SIG-M5 treated with dmso at 0.1 percent for 504 hours (cell line): ENCODE measurements at regions not wholly inside any gene's neighbourhood (a gene's known extent, or its start where the extent isn't known, plus 50 kb on each side); places are given as distances from the start of the nearest gene placed in this dataset.

Source experiments
- DNase-seq: peaks from one replicate; lab custom pipeline; 2025; ENCODE audit not compliant: unreplicated experiment; lab: John Stamatoyannopoulos, UW

DNA sequence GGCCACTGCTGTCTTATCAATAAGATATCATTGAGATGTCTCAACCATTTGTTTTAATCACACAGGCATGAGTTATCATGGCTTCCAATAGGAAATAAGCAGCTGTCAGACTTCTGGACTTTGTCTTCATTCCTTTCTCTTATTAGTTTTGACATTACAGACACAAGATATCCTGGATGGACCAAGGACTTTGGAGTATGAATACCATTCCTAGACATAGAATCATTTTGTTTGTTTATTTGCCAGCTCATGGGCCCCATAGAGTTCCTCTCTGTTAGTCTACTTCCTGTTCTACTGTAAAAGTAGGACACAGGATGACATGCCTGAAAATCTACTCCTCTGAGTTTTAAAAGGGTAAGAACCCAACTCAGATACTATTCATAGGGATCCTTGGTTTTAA is 77.7 kb upstream of the KCNJ16 start:
- DNase-seq, result no peak

DNA sequence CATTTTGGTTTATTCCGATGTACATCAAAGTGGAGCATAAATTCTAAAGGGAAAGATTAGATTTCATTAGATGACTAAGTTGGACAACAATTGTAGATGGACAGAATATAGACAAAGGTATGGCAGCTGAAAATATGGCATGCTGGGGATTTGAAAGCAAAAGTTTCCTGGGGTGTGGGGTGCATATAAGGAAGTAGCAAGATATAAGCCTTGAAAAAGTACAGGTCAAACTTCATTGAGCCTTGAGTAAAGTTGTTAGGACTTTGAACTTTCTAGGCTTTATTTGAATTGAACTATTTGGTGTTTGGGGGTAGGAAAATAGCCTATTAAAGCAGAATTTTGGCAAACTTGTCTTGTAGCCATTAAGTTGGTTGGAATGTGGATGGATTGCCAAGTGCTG is 75.8 kb upstream of the KCNJ16 start:
- DNase-seq, result no peak

DNA sequence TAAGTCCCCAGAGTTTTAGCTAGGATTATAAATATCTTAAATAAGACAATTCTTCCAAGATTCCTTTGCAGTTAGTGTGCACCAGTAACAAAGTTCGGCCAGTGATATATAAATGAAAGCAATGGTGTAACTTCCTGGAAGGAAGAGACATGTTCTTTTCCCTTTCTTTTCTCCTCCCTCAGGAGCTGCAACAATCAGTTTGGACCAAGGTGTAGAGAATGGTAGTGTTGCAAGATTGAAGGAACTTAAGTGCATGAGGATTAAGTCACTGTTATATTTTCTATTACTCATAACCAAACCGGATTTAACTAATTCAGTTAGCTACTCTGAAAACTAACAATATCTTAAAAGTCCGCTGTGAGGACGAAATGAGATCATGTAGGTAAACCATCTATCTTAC is 68.9 kb upstream of the KCNJ16 start:
- no peak for DNase-seq

DNA sequence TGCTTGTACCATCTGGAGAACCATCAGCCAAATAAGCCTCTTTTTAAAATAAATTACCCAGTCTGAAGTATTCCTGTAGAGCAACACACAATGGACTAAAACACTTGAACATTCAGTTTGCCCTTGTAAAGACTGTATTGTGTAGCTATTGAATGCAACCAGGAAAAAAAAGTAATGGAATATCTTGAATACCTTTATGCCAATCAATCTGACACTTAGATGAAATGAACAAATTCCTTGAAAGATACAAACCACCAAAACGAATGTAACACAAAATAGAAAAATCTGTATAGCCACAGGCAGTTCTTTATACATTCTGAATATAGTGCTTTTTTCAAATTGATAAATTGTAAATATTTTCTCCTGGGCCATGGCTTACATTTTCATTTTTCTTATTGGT is 63.3 kb upstream of the KCNJ16 start:
- DNase-seq, result no peak

DNA sequence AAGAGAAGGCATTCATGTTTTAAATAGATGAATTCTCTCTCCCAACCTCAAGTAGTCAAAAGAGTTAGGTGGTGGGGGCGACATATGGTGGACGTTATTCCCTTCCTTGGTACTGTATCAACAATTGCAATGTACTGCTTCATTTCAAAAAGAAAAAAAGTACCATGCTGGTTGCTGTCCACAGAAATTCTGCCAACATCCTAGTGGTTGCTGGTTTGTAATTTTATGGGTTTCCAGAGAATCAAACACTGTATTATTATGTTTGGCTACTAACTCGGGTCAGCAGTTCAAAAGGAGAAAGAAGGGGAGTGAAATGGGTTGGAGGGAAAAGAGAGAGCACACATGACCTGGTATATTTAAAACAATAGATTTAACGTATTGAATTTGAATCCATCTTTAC is 61.1 kb upstream of the KCNJ16 start:
- no peak for DNase-seq

DNA sequence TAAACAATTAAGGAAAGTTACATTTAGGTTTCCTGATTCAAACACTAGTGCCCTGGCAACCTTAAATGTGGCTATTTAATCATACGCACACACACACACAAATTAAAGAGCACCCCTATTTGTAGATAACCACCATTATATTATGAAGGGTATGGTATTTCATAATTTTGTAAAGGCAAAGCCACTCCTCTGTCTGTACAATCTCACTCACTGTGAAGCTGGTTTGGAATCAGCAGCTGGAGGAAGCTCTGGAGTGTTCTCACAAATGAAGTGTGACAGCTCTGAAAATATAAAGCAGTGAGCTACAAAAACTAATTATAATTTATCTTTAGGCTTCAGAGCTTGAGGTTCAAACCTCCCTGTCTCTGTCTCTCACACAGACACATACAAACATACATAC is 57.9 kb upstream of the KCNJ16 start:
- DNase-seq, result no peak

DNA sequence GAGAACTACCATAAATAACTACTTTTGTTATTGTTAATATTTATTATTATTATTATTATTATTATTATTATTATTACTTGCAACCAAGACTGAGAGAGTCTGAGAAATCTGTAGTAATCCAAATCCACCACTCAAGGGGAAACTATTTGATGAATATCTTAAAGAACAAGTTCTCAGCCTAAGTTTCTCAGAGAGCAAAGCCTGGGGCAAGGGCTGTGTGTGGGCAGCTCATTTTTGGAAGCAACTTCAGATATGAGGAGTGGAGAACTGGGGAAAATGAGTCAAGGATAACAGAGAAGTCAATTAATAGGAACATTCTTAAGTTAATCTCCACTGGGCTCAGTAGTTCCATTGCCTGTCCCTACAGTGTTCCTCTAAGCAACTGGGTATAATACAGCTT is 57.1 kb upstream of the KCNJ16 start:
- DNase-seq, result no peak

DNA sequence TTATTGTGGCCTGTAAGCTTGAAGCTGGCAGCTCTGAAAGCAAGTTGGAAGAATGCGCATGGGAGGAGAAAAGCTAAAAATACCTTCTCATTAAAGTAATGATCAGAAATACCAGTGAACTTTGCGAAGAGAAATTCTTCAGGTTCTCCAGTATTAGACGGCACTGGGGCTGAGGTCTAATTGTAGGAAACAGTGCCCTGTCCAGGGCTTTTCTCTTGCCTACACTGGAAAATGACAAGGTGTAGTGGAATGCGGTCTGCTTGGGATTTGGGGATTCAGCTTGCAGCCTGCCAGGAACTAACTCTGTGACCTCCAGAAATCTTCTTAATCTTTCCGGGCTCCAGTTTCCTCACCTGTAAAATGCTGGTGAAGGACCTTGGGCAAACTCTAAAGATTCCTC is 53.3 kb upstream of the KCNJ16 start:
- DNase-seq, result no peak

DNA sequence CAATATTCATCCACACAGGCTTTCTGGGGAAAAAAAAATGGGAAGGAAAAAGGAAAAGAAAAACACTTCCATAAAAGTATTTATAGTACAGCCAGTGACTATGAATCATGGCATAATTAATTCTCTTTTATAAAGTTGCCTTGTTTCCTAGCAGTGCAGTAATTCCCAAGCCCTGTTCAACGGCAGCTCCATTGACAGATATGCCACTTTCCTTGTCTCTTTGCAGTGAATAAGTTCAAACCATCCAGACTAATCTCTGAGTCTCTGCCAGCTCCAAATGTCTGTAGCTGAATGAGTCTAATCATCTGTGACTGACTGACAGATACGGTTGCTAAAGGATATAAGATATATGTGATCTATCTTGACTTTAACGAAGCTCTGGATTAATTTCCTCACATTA is 52.9 kb upstream of the KCNJ16 start:
- no peak for DNase-seq

DNA sequence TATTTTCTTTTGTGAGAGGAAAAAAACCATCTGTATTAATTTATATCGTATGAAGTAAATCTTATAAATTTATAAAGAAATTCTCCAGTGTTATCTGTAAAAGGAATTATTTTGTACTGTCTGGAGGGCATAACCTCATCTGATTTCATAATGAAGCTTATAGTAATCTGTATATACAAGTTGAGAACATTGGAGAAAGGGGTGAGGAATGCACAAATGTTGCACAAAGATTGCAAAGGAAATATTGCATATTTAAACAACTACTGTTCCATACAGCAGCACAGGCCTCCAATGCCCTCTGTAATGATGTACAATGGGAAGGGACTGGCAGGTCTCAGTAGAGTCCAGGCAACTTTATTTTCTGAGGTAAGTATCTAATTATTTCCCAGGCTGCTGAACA is 50.8 kb upstream of the KCNJ16 start:
- DNase-seq, result no peak
